Fibroblast of lung (primary cell): ENCODE measurements at regions not wholly inside any gene's neighbourhood (a gene's known extent, or its start where the extent isn't known, plus 50 kb on each side); places are given as distances from the start of the nearest gene placed in this dataset.
"Not testable (repeated sequence)": the region's sequence is repeated elsewhere in the genome, so short reads cannot be mapped to it uniquely, and the experiment has no call there.

ENCODE experiments used
- DNase-seq, 2 donors: peaks; one replicate each; pipeline versions ENCODE4 v3.0.0 to v3.0.0-alpha.2; 2010; ENCODE audit warnings: low read depth in 2 of 2
- H2AFZ ChIP-seq: 2 replicates; pipeline ENCODE4 v1.5.1; 2012; ENCODE audit warnings: low read length, control low read depth, inconsistent platforms
- H3K27ac ChIP-seq: 2 replicates; pipeline ENCODE4 v1.5.1; 2011; ENCODE audit warnings: low read length, control low read depth; ENCODE audit not compliant: insufficient read depth
- H3K27me3 ChIP-seq: 2 replicates; pipeline ENCODE4 v1.5.1; 2011; ENCODE audit warnings: mild to moderate bottlenecking, low read length; ENCODE audit not compliant: control insufficient read depth, insufficient read depth
- H3K36me3 ChIP-seq: 2 replicates; pipeline ENCODE4 v1.5.1; 2011; ENCODE audit warnings: low read length; ENCODE audit not compliant: control insufficient read depth, insufficient read depth
- H3K4me1 ChIP-seq: 2 replicates; pipeline ENCODE4 v1.5.1; 2011; ENCODE audit warnings: low read length; ENCODE audit not compliant: control insufficient read depth, insufficient read depth; ENCODE audit errors: extremely low read depth
- H3K4me2 ChIP-seq: 2 replicates; pipeline ENCODE4 v1.5.1; 2011; ENCODE audit warnings: low read length, control low read depth; ENCODE audit not compliant: insufficient read depth; ENCODE audit errors: extremely low read depth
- H3K4me3 ChIP-seq, 4 experiments: fragments of 200-600 bp in 1 of 4; sonication (generic) in 1 of 4; replicated peaks in 1 of 4; 2 replicates each; pipeline ENCODE4 v1.5.1; 2011 to 2016; ENCODE audit warnings: low read length in 4 of 4, low read depth in 3 of 4, mild to moderate bottlenecking in 3 of 4, control low read depth in 2 of 4, inconsistent platforms in 1 of 4, mixed read lengths in 1 of 4; ENCODE audit not compliant: insufficient read depth in 1 of 4; ENCODE audit errors: control extremely low read depth in 1 of 4
- H3K79me2 ChIP-seq: 2 replicates; pipeline ENCODE4 v1.5.1; 2012; ENCODE audit warnings: mild to moderate bottlenecking, low read length, inconsistent platforms; ENCODE audit not compliant: control insufficient read depth, insufficient read depth
- H3K9ac ChIP-seq: 2 replicates; pipeline ENCODE4 v1.5.1; 2011; ENCODE audit warnings: mild to moderate bottlenecking, low read length, control low read depth; ENCODE audit not compliant: insufficient read depth
- H3K9me3 ChIP-seq: 2 replicates; pipeline ENCODE4 v1.5.1; 2012; ENCODE audit warnings: low read depth, low read length; ENCODE audit not compliant: control insufficient read depth, insufficient read depth
- H4K20me1 ChIP-seq: 2 replicates; pipeline ENCODE4 v1.5.1; 2011; ENCODE audit warnings: low read length; ENCODE audit not compliant: control insufficient read depth, insufficient read depth; ENCODE audit errors: extremely low read depth
- EZH2 ChIP-seq: IDR thresholded peaks from 2 replicates; pipeline ENCODE4 v1.5.1; 2012; ENCODE audit warnings: low read length, control low read depth, mild to moderate bottlenecking; ENCODE audit errors: missing control alignments
- TF ChIP-seq, protein P1 (sequence below), 2 donors: IDR thresholded peaks in 1 of 2; conservative IDR thresholded peaks in 1 of 2; 1 replicate in 1 of 2; 2 replicates in 1 of 2; pipeline ENCODE4 v1.5.1; 2011 to 2012; ENCODE audit warnings: low read length in 2 of 2, control low read depth in 1 of 2, inconsistent platforms in 1 of 2, low read depth in 1 of 2, mild to moderate bottlenecking in 1 of 2

- H3K9ac ChIP-seq = no peak overlapping the region
- H4K20me1 ChIP-seq = no peaks in the 10 kb centered on the region
- no peak for DNase-seq
Observed at GRCh38 chrX:53768451-53768850, 81.9 kb upstream of the HUWE1 start.

GRCh38 chrX:53767544-53767943 lies 81.0 kb upstream of the HUWE1 start:
- H3K36me3 ChIP-seq = no peaks in the 10 kb centered on the region
- H3K27ac ChIP-seq = no peak overlapping the region
- TF ChIP-seq, protein P1, sequence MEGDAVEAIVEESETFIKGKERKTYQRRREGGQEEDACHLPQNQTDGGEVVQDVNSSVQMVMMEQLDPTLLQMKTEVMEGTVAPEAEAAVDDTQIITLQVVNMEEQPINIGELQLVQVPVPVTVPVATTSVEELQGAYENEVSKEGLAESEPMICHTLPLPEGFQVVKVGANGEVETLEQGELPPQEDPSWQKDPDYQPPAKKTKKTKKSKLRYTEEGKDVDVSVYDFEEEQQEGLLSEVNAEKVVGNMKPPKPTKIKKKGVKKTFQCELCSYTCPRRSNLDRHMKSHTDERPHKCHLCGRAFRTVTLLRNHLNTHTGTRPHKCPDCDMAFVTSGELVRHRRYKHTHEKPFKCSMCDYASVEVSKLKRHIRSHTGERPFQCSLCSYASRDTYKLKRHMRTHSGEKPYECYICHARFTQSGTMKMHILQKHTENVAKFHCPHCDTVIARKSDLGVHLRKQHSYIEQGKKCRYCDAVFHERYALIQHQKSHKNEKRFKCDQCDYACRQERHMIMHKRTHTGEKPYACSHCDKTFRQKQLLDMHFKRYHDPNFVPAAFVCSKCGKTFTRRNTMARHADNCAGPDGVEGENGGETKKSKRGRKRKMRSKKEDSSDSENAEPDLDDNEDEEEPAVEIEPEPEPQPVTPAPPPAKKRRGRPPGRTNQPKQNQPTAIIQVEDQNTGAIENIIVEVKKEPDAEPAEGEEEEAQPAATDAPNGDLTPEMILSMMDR (conservative IDR thresholded peaks at IDR 0.05 in 1 of 2, IDR thresholded peaks at IDR 0.05 in 1 of 2; ENCODE audit: low read depth in 1 of 2, low read length in 2 of 2) = no peak
- no peak for TF ChIP-seq EZH2
- H3K4me2 ChIP-seq = no peak overlapping the region
- H3K79me2 ChIP-seq = no peaks in the 10 kb centered on the region
- H4K20me1 ChIP-seq = no peaks in the 10 kb centered on the region
- H3K4me1 ChIP-seq = no peaks in the 10 kb centered on the region
- H3K4me3 ChIP-seq = no peak overlapping the region
- no peak for DNase-seq
- no peaks in the 10 kb centered on the region for H3K9me3 ChIP-seq
- H3K9ac ChIP-seq = no peak overlapping the region
- H2AFZ ChIP-seq = no peak overlapping the region
- no peaks in the 10 kb centered on the region for H3K27me3 ChIP-seq

More at GRCh38 chrX:53768451-53768850, 81.9 kb upstream of the HUWE1 start:
- Histone ChIP-seq H3K27me3 (no peaks in the 10 kb centered on the region), H3K9me3 (no peaks in the 10 kb centered on the region), H3K27ac (no peak overlapping the region), H3K4me2 (no peak overlapping the region), H3K4me3 (no peak overlapping the region), H3K4me1 (no peaks in the 10 kb centered on the region), H3K36me3 (no peaks in the 10 kb centered on the region), H3K79me2 (no peaks in the 10 kb centered on the region), H2AFZ (no peak overlapping the region)
- TF ChIP-seq, protein P1 (conservative IDR thresholded peaks at IDR 0.05 in 1 of 2, IDR thresholded peaks at IDR 0.05 in 1 of 2; ENCODE audit: low read depth in 1 of 2, low read length in 2 of 2) = no peak
- no peak for TF ChIP-seq EZH2

GRCh38 chrX:53757181-53757580 lies 70.7 kb upstream of the HUWE1 start:
- not testable (repeated sequence) for H3K79me2 ChIP-seq, H3K4me1 ChIP-seq, H3K4me3 ChIP-seq, H3K9me3 ChIP-seq, DNase-seq, H3K27me3 ChIP-seq, H3K4me2 ChIP-seq, H3K27ac ChIP-seq, H3K9ac ChIP-seq, H3K36me3 ChIP-seq, H2AFZ ChIP-seq, H4K20me1 ChIP-seq
